Activated CD8-positive, alpha-beta memory T cell treated with anti-CD3 and anti-CD28 coated beads, Interleukin-2, amount 10 ng/mL, durations not matched to agents 7 days and 5 days (primary cell): ENCODE measurements at regions not wholly inside any gene's neighbourhood (a gene's known extent, or its start where the extent isn't known, plus 50 kb on each side); places are given as distances from the start of the nearest gene placed in this dataset.
"Not testable (repeated sequence)": the region's sequence is repeated elsewhere in the genome, so short reads cannot be mapped to it uniquely, and the experiment has no call there.

Source experiments
- ATAC-seq: fragments of 150-1000 bp; cut with Tn5 transposase; one replicate; pipeline ENCODE4 v1.10.0; 2021; ENCODE audit warnings: moderate library complexity
- CTCF ChIA-PET: fragments of 350-600 bp; sonication (Branson Sonifier 250); formaldehyde crosslinking; loops from one replicate; lab custom pipeline; 2021; ENCODE audit warnings: antibody characterized with exemption; lab: Charles Lee
- DNase-seq: peaks from one replicate; pipeline ENCODE4 v3.0.0-alpha.2; 2020
- H3K27ac Mint-ChIP-seq: one replicate; pipeline ENCODE4 v1.8.0; 2021; ENCODE audit warnings: mild to moderate bottlenecking, mixed read lengths
- H3K27me3 Mint-ChIP-seq: one replicate; pipeline ENCODE4 v1.8.0; 2021; ENCODE audit warnings: mixed read lengths
- H3K36me3 Mint-ChIP-seq: one replicate; pipeline ENCODE4 v1.8.0; 2021; ENCODE audit warnings: mild to moderate bottlenecking, mixed read lengths
- H3K4me1 Mint-ChIP-seq: one replicate; pipeline ENCODE4 v1.8.0; 2021; ENCODE audit warnings: mixed read lengths
- H3K4me3 Mint-ChIP-seq: one replicate; pipeline ENCODE4 v1.8.0; 2021; ENCODE audit warnings: mild to moderate bottlenecking, moderate library complexity, mixed read lengths
- H3K9me3 Mint-ChIP-seq: one replicate; pipeline ENCODE4 v1.8.0; 2022; ENCODE audit warnings: low read depth, mixed read lengths

GRCh38 chr2:67124531-67124930, 272.6 kb upstream of the ETAA1 start:
- CTCF ChIA-PET: no interaction called here
- Mint-ChIP-seq H3K27me3 (no peaks in the 10 kb centered on the region), H3K36me3 (no peaks in the 10 kb centered on the region), H3K4me1 (no peaks in the 10 kb centered on the region), H3K27ac (no peak overlapping the region), H3K9me3 (peaks cover 5% of the 10 kb centered on the region), H3K4me3 (no peak overlapping the region)
- DNase-seq (no peak), ATAC-seq (no peak)

- H3K36me3 Mint-ChIP-seq: no peaks in the 10 kb centered on the region
- no peaks in the 10 kb centered on the region for H3K4me1 Mint-ChIP-seq
- peaks cover 2% of the 10 kb centered on the region for H3K9me3 Mint-ChIP-seq
- CTCF ChIA-PET: no interaction called here
- no peak overlapping the region for H3K27ac Mint-ChIP-seq
- DNase-seq (no peak), ATAC-seq (no peak)
- H3K27me3 Mint-ChIP-seq: no peaks in the 10 kb centered on the region
- no peak overlapping the region for H3K4me3 Mint-ChIP-seq
These were observed 266.4 kb upstream of the ETAA1 start for GRCh38 chr2:67130531-67131256.

- Mint-ChIP-seq H3K27ac (no peak overlapping the region), H3K4me1 (no peaks in the 10 kb centered on the region), H3K27me3 (no peaks in the 10 kb centered on the region), H3K9me3 (peaks cover 2% of the 10 kb centered on the region), H3K4me3 (no peak overlapping the region), H3K36me3 (no peaks in the 10 kb centered on the region)
- CTCF ChIA-PET: no interaction called here
- DNase-seq (no peak), ATAC-seq (no peak)
These were observed 265.9 kb upstream of the ETAA1 start for GRCh38 chr2:67131257-67131609.

- ATAC-seq, H3K9me3 Mint-ChIP-seq, H3K27ac Mint-ChIP-seq, DNase-seq, H3K4me3 Mint-ChIP-seq, CTCF ChIA-PET, H3K4me1 Mint-ChIP-seq, H3K36me3 Mint-ChIP-seq, H3K27me3 Mint-ChIP-seq: not testable (repeated sequence)
These were observed 264.6 kb upstream of the ETAA1 start for GRCh38 chr2:67132441-67132940.

- no peak overlapping the region for H3K4me3 Mint-ChIP-seq
- ATAC-seq (no peak), DNase-seq (no peak)
- H3K4me1 Mint-ChIP-seq: no peaks in the 10 kb centered on the region
- H3K9me3 Mint-ChIP-seq: no peaks in the 10 kb centered on the region
- H3K27me3 Mint-ChIP-seq: no peaks in the 10 kb centered on the region
- no peak overlapping the region for H3K27ac Mint-ChIP-seq
- CTCF ChIA-PET: no interaction called here
- H3K36me3 Mint-ChIP-seq: no peaks in the 10 kb centered on the region
These were observed 261.9 kb upstream of the ETAA1 start for GRCh38 chr2:67135208-67135607.

- Mint-ChIP-seq H3K9me3 (no peaks in the 10 kb centered on the region), H3K27ac (no peak overlapping the region), H3K4me1 (no peaks in the 10 kb centered on the region), H3K27me3 (no peaks in the 10 kb centered on the region), H3K4me3 (no peak overlapping the region), H3K36me3 (no peaks in the 10 kb centered on the region)
- no peak for ATAC-seq
- DNase-seq: no peak
- CTCF ChIA-PET: no interaction called here
These were observed 259.4 kb upstream of the ETAA1 start for GRCh38 chr2:67137699-67138098.

GRCh38 chr2:67142071-67142470, 255.1 kb upstream of the ETAA1 start:
- Mint-ChIP-seq H3K9me3 (no peaks in the 10 kb centered on the region), H3K4me1 (no peaks in the 10 kb centered on the region), H3K27me3 (no peaks in the 10 kb centered on the region), H3K4me3 (no peak overlapping the region), H3K36me3 (no peaks in the 10 kb centered on the region), H3K27ac (no peak overlapping the region)
- ATAC-seq (no peak), DNase-seq (no peak)
- CTCF ChIA-PET: no interaction called here

GRCh38 chr2:67142741-67143140, 254.4 kb upstream of the ETAA1 start:
- no peaks in the 10 kb centered on the region for H3K27me3 Mint-ChIP-seq
- no peaks in the 10 kb centered on the region for H3K9me3 Mint-ChIP-seq
- H3K27ac Mint-ChIP-seq: no peak overlapping the region
- H3K4me1 Mint-ChIP-seq: no peaks in the 10 kb centered on the region
- ATAC-seq (no peak), DNase-seq (no peak)
- H3K36me3 Mint-ChIP-seq: no peaks in the 10 kb centered on the region
- no peak overlapping the region for H3K4me3 Mint-ChIP-seq
- CTCF ChIA-PET: no interaction called here

GRCh38 chr2:67145851-67146250, 251.3 kb upstream of the ETAA1 start:
- no peak for ATAC-seq
- CTCF ChIA-PET: no interaction called here
- Mint-ChIP-seq H3K27me3 (no peaks in the 10 kb centered on the region), H3K4me3 (no peak overlapping the region), H3K36me3 (no peaks in the 10 kb centered on the region), H3K27ac (no peak overlapping the region), H3K9me3 (peaks cover 3% of the 10 kb centered on the region), H3K4me1 (no peaks in the 10 kb centered on the region)
- DNase-seq: no peak

- ATAC-seq: no peak
- no peak for DNase-seq
- H3K36me3 Mint-ChIP-seq: no peaks in the 10 kb centered on the region
- H3K9me3 Mint-ChIP-seq: no peaks in the 10 kb centered on the region
- no peaks in the 10 kb centered on the region for H3K27me3 Mint-ChIP-seq
- CTCF ChIA-PET: no interaction called here
- H3K4me1 Mint-ChIP-seq: no peaks in the 10 kb centered on the region
- no peak overlapping the region for H3K27ac Mint-ChIP-seq
- H3K4me3 Mint-ChIP-seq: no peak overlapping the region
These were observed 240.3 kb upstream of the ETAA1 start for GRCh38 chr2:67156796-67157195.

- H3K9me3 Mint-ChIP-seq: no peaks in the 10 kb centered on the region
- no peak overlapping the region for H3K27ac Mint-ChIP-seq
- no peaks in the 10 kb centered on the region for H3K36me3 Mint-ChIP-seq
- no peak overlapping the region for H3K4me3 Mint-ChIP-seq
- CTCF ChIA-PET: no interaction called here
- no peak for ATAC-seq
- H3K27me3 Mint-ChIP-seq: no peaks in the 10 kb centered on the region
- H3K4me1 Mint-ChIP-seq: no peaks in the 10 kb centered on the region
- no peak for DNase-seq
These were observed 238.4 kb upstream of the ETAA1 start for GRCh38 chr2:67158718-67159117.

GRCh38 chr2:67159929-67160328, 237.2 kb upstream of the ETAA1 start:
- CTCF ChIA-PET: no interaction called here
- ATAC-seq (no peak), DNase-seq (no peak)
- Mint-ChIP-seq H3K4me3 (no peak overlapping the region), H3K27me3 (no peaks in the 10 kb centered on the region), H3K9me3 (no peaks in the 10 kb centered on the region), H3K36me3 (no peaks in the 10 kb centered on the region), H3K4me1 (no peaks in the 10 kb centered on the region), H3K27ac (no peak overlapping the region)

GRCh38 chr2:67164771-67165522, 232.2 kb upstream of the ETAA1 start:
- no peak overlapping the region for H3K27ac Mint-ChIP-seq
- H3K4me1 Mint-ChIP-seq: no peaks in the 10 kb centered on the region
- no peak for ATAC-seq
- no peaks in the 10 kb centered on the region for H3K27me3 Mint-ChIP-seq
- CTCF ChIA-PET: no interaction called here
- no peak for DNase-seq
- H3K36me3 Mint-ChIP-seq: no peaks in the 10 kb centered on the region
- no peak overlapping the region for H3K4me3 Mint-ChIP-seq
- H3K9me3 Mint-ChIP-seq: no peaks in the 10 kb centered on the region

- Mint-ChIP-seq H3K27me3 (no peaks in the 10 kb centered on the region), H3K4me1 (no peaks in the 10 kb centered on the region), H3K4me3 (no peak overlapping the region), H3K27ac (no peak overlapping the region), H3K36me3 (no peaks in the 10 kb centered on the region), H3K9me3 (no peaks in the 10 kb centered on the region)
- CTCF ChIA-PET: no interaction called here
- no peak for ATAC-seq
- DNase-seq: no peak
These were observed 231.6 kb upstream of the ETAA1 start for GRCh38 chr2:67165523-67165990.
